HepG2 (cell line): ENCODE measurements at regions not wholly inside any gene's neighbourhood (a gene's known extent, or its start where the extent isn't known, plus 50 kb on each side); places are given as distances from the start of the nearest gene placed in this dataset.

Experiments
- HIVEP1 ChIP-seq: sonication (generic); formaldehyde crosslinking; IDR thresholded peaks from 2 replicates; pipeline ENCODE4 v1.4.0; 2020; ENCODE audit warnings: mild to moderate bottlenecking, missing genetic modification reagents
- HNF1A ChIP-seq, 2 experiments: sonication (generic) in 1 of 2; formaldehyde crosslinking in 1 of 2; IDR thresholded peaks; 2 replicates each; pipeline versions ENCODE4 v1.4.0 to v1.6.1; 2016 to 2020; ENCODE audit warnings: borderline replicate concordance in 1 of 2, low read depth in 1 of 2, mild to moderate bottlenecking in 1 of 2, missing genetic modification reagents in 1 of 2
- HNRNPUL1 ChIP-seq: fragments of 200-400 bp; formaldehyde crosslinking; IDR thresholded peaks from 2 replicates; pipeline ENCODE4 v1.6.1; 2017; ENCODE audit warnings: low read depth, mild to moderate bottlenecking, low read length, moderate library complexity
- PCBP1 ChIP-seq: fragments of 200-400 bp; formaldehyde crosslinking; IDR thresholded peaks from 2 replicates; pipeline ENCODE4 v1.6.1; 2017; ENCODE audit warnings: mild to moderate bottlenecking, low read depth, low read length, borderline replicate concordance
- ZSCAN20 ChIP-seq: sonication (generic); formaldehyde crosslinking; IDR thresholded peaks from 2 replicates; pipeline ENCODE4 v1.4.0; 2020; ENCODE audit warnings: missing genetic modification reagents, mild to moderate bottlenecking, borderline replicate concordance
- TF ChIP-seq, protein P1 (sequence below): sonication (generic); formaldehyde crosslinking; IDR thresholded peaks from 2 replicates; pipeline ENCODE4 v1.9.0; 2022; ENCODE audit warnings: missing genetic modification reagents, mild to moderate bottlenecking, borderline replicate concordance
- TF ChIP-seq, protein P2 (sequence below): sonication (generic); formaldehyde crosslinking; IDR thresholded peaks from 2 replicates; pipeline ENCODE4 v1.8.0; 2022; ENCODE audit warnings: missing genetic modification reagents, mild to moderate bottlenecking, moderate library complexity, borderline replicate concordance

DNA sequence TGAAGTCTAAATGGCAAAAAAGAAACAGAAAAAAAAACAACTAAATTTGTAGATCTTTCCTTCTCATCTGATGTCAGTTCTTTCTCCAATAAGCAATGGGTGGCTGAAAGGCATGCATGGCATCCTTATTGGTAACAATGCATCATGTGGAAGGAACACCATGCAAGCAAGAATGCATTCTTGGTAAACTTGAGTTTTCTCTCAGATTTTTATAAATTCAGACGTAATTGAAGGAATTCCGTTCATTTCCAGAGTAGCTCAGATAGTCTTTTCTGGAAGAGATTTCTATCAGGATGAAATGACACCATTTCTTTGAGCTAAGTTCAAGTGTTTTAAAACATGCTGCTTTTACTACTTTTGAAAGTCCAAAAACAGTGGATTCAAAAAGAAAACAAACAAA, 373.0 kb downstream of the COG6 start (continued):
- no peak for TF ChIP-seq HIVEP1 (CRISPR knock-in tag)
- TF ChIP-seq, protein P1, sequence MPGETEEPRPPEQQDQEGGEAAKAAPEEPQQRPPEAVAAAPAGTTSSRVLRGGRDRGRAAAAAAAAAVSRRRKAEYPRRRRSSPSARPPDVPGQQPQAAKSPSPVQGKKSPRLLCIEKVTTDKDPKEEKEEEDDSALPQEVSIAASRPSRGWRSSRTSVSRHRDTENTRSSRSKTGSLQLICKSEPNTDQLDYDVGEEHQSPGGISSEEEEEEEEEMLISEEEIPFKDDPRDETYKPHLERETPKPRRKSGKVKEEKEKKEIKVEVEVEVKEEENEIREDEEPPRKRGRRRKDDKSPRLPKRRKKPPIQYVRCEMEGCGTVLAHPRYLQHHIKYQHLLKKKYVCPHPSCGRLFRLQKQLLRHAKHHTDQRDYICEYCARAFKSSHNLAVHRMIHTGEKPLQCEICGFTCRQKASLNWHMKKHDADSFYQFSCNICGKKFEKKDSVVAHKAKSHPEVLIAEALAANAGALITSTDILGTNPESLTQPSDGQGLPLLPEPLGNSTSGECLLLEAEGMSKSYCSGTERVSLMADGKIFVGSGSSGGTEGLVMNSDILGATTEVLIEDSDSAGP (CRISPR knock-in tag): no peak
- no peak for TF ChIP-seq HNRNPUL1
- TF ChIP-seq PCBP1: no peak
- TF ChIP-seq, protein P2, sequence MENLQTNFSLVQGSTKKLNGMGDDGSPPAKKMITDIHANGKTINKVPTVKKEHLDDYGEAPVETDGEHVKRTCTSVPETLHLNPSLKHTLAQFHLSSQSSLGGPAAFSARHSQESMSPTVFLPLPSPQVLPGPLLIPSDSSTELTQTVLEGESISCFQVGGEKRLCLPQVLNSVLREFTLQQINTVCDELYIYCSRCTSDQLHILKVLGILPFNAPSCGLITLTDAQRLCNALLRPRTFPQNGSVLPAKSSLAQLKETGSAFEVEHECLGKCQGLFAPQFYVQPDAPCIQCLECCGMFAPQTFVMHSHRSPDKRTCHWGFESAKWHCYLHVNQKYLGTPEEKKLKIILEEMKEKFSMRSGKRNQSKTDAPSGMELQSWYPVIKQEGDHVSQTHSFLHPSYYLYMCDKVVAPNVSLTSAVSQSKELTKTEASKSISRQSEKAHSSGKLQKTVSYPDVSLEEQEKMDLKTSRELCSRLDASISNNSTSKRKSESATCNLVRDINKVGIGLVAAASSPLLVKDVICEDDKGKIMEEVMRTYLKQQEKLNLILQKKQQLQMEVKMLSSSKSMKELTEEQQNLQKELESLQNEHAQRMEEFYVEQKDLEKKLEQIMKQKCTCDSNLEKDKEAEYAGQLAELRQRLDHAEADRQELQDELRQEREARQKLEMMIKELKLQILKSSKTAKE (CRISPR knock-in tag): no peak
- no peak for TF ChIP-seq ZSCAN20 (CRISPR knock-in tag)
- TF ChIP-seq HNF1A (IDR thresholded peaks at IDR 0.05; ENCODE audit: low read depth): no peak
- TF ChIP-seq HNF1A (CRISPR knock-in tag; IDR thresholded peaks at IDR 0.05; ENCODE audit: borderline replicate concordance): no peak
- TF ChIP-seq, all 625 proteins: peak for 0
